22Rv1 (cell line): ENCODE measurements at regions not wholly inside any gene's neighbourhood (a gene's known extent, or its start where the extent isn't known, plus 50 kb on each side); places are given as distances from the start of the nearest gene placed in this dataset.

Experiments used
- ZFX ChIP-seq: fragments of 450-650 bp; IDR thresholded peaks from 2 replicates; pipeline ENCODE4 v1.6.1; 2017; ENCODE audit warnings: antibody characterized with exemption, borderline replicate concordance
- TF ChIP-seq, protein P1 (sequence below): fragments of 450-650 bp; IDR thresholded peaks from 2 replicates; pipeline ENCODE4 v1.5.1; 2017; ENCODE audit warnings: mild to moderate bottlenecking

DNA sequence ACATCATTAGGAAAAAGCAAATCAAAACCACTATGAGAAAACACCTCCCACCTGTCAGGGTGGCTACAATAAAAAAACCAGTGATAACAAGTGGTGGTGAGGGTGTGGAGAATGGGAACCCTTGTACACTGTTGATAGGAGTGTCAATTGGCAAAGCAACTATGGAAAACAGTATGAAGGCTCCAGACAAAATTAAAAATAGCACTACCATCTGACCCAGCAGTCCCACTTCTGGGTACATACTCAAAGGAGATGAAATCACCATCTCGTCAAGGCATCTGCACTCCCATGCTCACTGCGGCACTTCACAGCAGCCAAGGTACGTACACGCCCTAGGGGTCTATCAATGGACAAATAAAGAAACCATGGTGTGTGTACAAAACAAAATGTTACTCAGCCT lies 715.1 kb downstream of the UQCRFS1 start:
- TF ChIP-seq, protein P1, sequence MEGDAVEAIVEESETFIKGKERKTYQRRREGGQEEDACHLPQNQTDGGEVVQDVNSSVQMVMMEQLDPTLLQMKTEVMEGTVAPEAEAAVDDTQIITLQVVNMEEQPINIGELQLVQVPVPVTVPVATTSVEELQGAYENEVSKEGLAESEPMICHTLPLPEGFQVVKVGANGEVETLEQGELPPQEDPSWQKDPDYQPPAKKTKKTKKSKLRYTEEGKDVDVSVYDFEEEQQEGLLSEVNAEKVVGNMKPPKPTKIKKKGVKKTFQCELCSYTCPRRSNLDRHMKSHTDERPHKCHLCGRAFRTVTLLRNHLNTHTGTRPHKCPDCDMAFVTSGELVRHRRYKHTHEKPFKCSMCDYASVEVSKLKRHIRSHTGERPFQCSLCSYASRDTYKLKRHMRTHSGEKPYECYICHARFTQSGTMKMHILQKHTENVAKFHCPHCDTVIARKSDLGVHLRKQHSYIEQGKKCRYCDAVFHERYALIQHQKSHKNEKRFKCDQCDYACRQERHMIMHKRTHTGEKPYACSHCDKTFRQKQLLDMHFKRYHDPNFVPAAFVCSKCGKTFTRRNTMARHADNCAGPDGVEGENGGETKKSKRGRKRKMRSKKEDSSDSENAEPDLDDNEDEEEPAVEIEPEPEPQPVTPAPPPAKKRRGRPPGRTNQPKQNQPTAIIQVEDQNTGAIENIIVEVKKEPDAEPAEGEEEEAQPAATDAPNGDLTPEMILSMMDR, result no peak
- TF ChIP-seq ZFX, result no peak
